ENCODE measurements at regions not wholly inside any gene's neighbourhood (a gene's known extent, or its start where the extent isn't known, plus 50 kb on each side); places are given as distances from the start of the nearest gene placed in this dataset.

DNA sequence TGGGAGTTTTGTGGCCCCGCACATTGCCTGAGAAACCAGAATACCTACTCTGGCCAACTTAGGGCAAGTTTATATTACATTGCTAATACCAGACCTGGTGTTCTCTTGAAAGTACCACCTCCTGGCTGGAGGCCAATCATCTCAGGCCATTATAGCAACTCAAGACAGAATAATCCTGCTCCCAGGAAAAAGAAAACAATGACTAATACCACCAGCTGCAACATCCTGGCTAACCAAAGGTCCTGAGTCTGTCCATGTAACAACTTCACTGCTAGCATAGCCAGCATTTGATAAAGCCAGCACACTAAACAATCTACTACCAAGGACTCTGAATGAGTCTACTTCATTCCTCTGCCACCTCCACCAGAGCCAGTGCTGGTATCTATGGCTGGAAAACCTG lies 1298.7 kb upstream of the CNTN5 start:
- TF ChIP-seq, protein P1, sequence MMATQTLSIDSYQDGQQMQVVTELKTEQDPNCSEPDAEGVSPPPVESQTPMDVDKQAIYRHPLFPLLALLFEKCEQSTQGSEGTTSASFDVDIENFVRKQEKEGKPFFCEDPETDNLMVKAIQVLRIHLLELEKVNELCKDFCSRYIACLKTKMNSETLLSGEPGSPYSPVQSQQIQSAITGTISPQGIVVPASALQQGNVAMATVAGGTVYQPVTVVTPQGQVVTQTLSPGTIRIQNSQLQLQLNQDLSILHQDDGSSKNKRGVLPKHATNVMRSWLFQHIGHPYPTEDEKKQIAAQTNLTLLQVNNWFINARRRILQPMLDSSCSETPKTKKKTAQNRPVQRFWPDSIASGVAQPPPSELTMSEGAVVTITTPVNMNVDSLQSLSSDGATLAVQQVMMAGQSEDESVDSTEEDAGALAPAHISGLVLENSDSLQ (IDR thresholded peaks at IDR 0.05), result no peak
- TF ChIP-seq SP1 (IDR thresholded peaks at IDR 0.05) (no peak), ZNF384 (IDR thresholded peaks at IDR 0.05) (no peak), L3MBTL2 (conservative IDR thresholded peaks at IDR 0.05) (no peak), NFRKB (IDR thresholded peaks at IDR 0.05) (no peak), FOXK2 (IDR thresholded peaks at IDR 0.05) (no peak), SUZ12 (IDR thresholded peaks at IDR 0.05) (no peak), CTBP1 (IDR thresholded peaks at IDR 0.05; ENCODE audit: borderline replicate concordance) (no peak), FOXA1 (IDR thresholded peaks at IDR 0.05) (no peak), LEF1 (IDR thresholded peaks at IDR 0.05; ENCODE audit: borderline replicate concordance) (no peak), FOXM1 (IDR thresholded peaks at IDR 0.05; ENCODE audit: borderline replicate concordance) (no peak), BHLHE40 (IDR thresholded peaks at IDR 0.05; ENCODE audit: borderline replicate concordance) (no peak)
